CD4-positive, alpha-beta T cell treated with Interleukin-17A for 4 hours (primary cell): ENCODE measurements at regions not wholly inside any gene's neighbourhood (a gene's known extent, or its start where the extent isn't known, plus 50 kb on each side); places are given as distances from the start of the nearest gene placed in this dataset.
"Not testable (repeated sequence)": the region's sequence is repeated elsewhere in the genome, so short reads cannot be mapped to it uniquely, and the experiment has no call there.

Experiments used
- DNase-seq: peaks from one replicate; pipeline ENCODE4 v3.0.0-alpha.2; 2020; ENCODE audit warnings: mixed read lengths

- no peak for DNase-seq
Observed at GRCh38 chr2:145524836-145525235, 1004.9 kb upstream of the ZEB2 start.

- no peak for DNase-seq
Observed at GRCh38 chr2:145524303-145524702, 1004.4 kb upstream of the ZEB2 start.

GRCh38 chr2:145519254-145519653, 999.3 kb upstream of the ZEB2 start:
- DNase-seq, result not testable (repeated sequence)

- no peak for DNase-seq
Observed at GRCh38 chr2:145511946-145512345, 992.0 kb upstream of the ZEB2 start.

GRCh38 chr2:145503511-145503910, 983.6 kb upstream of the ZEB2 start:
- no peak for DNase-seq

- DNase-seq, result no peak
Observed at GRCh38 chr2:145501920-145502319, 982.0 kb upstream of the ZEB2 start.

- no peak for DNase-seq
Observed at GRCh38 chr2:145495590-145495989, 975.7 kb upstream of the ZEB2 start.

GRCh38 chr2:145494441-145494840, 974.5 kb upstream of the ZEB2 start:
- DNase-seq, result no peak

GRCh38 chr2:145488571-145488970, 968.7 kb upstream of the ZEB2 start:
- DNase-seq, result no peak

- no peak for DNase-seq
Observed at GRCh38 chr2:145484448-145485097, 964.7 kb upstream of the ZEB2 start.

GRCh38 chr2:145483854-145484253, 963.9 kb upstream of the ZEB2 start:
- no peak for DNase-seq

- DNase-seq, result no peak
Observed at GRCh38 chr2:145481334-145481922, 961.5 kb upstream of the ZEB2 start.

GRCh38 chr2:145464866-145465265, 944.9 kb upstream of the ZEB2 start:
- DNase-seq, result no peak

- DNase-seq, result no peak
Observed at GRCh38 chr2:145460112-145460511, 940.2 kb upstream of the ZEB2 start.

- no peak for DNase-seq
Observed at GRCh38 chr2:145431181-145431951, 911.4 kb upstream of the ZEB2 start.

- DNase-seq, result no peak
Observed at GRCh38 chr2:145423809-145424208, 903.9 kb upstream of the ZEB2 start.

GRCh38 chr2:145422576-145422975, 902.7 kb upstream of the ZEB2 start:
- no peak for DNase-seq

GRCh38 chr2:145421841-145422240, 901.9 kb upstream of the ZEB2 start:
- no peak for DNase-seq

- no peak for DNase-seq
Observed at GRCh38 chr2:145416640-145417039, 896.7 kb upstream of the ZEB2 start.

- DNase-seq, result no peak
Observed at GRCh38 chr2:145415151-145415550, 895.2 kb upstream of the ZEB2 start.

- DNase-seq, result no peak
Observed at GRCh38 chr2:145413261-145414030, 893.5 kb upstream of the ZEB2 start.

- DNase-seq, result no peak
Observed at GRCh38 chr2:145412155-145412554, 892.2 kb upstream of the ZEB2 start.

GRCh38 chr2:145411493-145411892, 891.6 kb upstream of the ZEB2 start:
- DNase-seq, result no peak
